Keratinocyte (primary cell): ENCODE measurements at regions not wholly inside any gene's neighbourhood (a gene's known extent, or its start where the extent isn't known, plus 50 kb on each side); places are given as distances from the start of the nearest gene placed in this dataset.

Source experiments
- DNase-seq: peaks from one replicate; pipeline ENCODE4 v3.0.0-alpha.2; 2011; ENCODE audit warnings: low read depth, missing footprints, low spot score
- FAIRE-seq: peaks from 2 replicates; lab custom pipeline; 2011; peaks lifted over from hg19 to GRCh38; lab: Jason Lieb, UNC
- H2AFZ ChIP-seq: 2 replicates; pipeline ENCODE4 v1.6.0; 2012; ENCODE audit warnings: low read length, control low read depth, inconsistent platforms; ENCODE audit not compliant: control insufficient read depth
- H3K27ac ChIP-seq: 2 replicates; pipeline ENCODE4 v1.5.1; 2011; ENCODE audit warnings: low read length; ENCODE audit not compliant: control insufficient read depth, insufficient read depth
- H3K27me3 ChIP-seq: 3 replicates; pipeline ENCODE4 v1.6.0; 2011; ENCODE audit warnings: low read length; ENCODE audit not compliant: control insufficient read depth, insufficient read depth; ENCODE audit errors: extremely low read depth
- H3K36me3 ChIP-seq, 2 experiments: 2 replicates in 1 of 2; 3 replicates in 1 of 2; pipeline ENCODE4 v1.5.1; 2011; ENCODE audit warnings: low read length in 2 of 2, mild to moderate bottlenecking in 1 of 2; ENCODE audit not compliant: control insufficient read depth in 2 of 2, insufficient read depth in 2 of 2; ENCODE audit errors: extremely low read depth in 1 of 2
- H3K4me1 ChIP-seq: 3 replicates; pipeline ENCODE4 v1.5.1; 2011; ENCODE audit warnings: low read length; ENCODE audit not compliant: control insufficient read depth, insufficient read depth; ENCODE audit errors: extremely low read depth
- H3K4me2 ChIP-seq: 3 replicates; pipeline ENCODE4 v1.6.0; 2011; ENCODE audit warnings: low read depth, low read length; ENCODE audit not compliant: control insufficient read depth, insufficient read depth; ENCODE audit errors: extremely low read depth
- H3K4me3 ChIP-seq, 3 experiments: fragments of 200-600 bp in 1 of 3; sonication (generic) in 1 of 3; 2 replicates in 2 of 3; 3 replicates in 1 of 3; pipeline ENCODE4 v1.5.1; 2011 to 2016; ENCODE audit warnings: low read length in 3 of 3, mild to moderate bottlenecking in 3 of 3, control low read depth in 2 of 3, inconsistent platforms in 1 of 3, low read depth in 1 of 3, mixed read lengths in 1 of 3, mixed run types in 1 of 3, moderate library complexity in 1 of 3; ENCODE audit not compliant: control insufficient read depth in 2 of 3, insufficient read depth in 2 of 3; ENCODE audit errors: extremely low read depth in 1 of 3
- H3K79me2 ChIP-seq: 2 replicates; pipeline ENCODE4 v1.6.0; 2012; ENCODE audit warnings: low read length; ENCODE audit not compliant: control insufficient read depth, insufficient read depth
- H3K9ac ChIP-seq: 3 replicates; pipeline ENCODE4 v1.6.0; 2011; ENCODE audit warnings: low read length; ENCODE audit not compliant: control insufficient read depth, insufficient read depth; ENCODE audit errors: extremely low read depth
- H3K9me1 ChIP-seq: 3 replicates; pipeline ENCODE4 v1.6.0; 2011; ENCODE audit warnings: low read length; ENCODE audit not compliant: control insufficient read depth, insufficient read depth; ENCODE audit errors: extremely low read depth
- H3K9me3 ChIP-seq: 2 replicates; pipeline ENCODE4 v1.5.1; 2012; ENCODE audit warnings: low read depth, low read length; ENCODE audit not compliant: control insufficient read depth
- H4K20me1 ChIP-seq: 3 replicates; pipeline ENCODE4 v1.6.0; 2011; ENCODE audit warnings: low read length; ENCODE audit not compliant: control insufficient read depth, insufficient read depth; ENCODE audit errors: extremely low read depth
- EZH2 ChIP-seq: IDR thresholded peaks from one replicate; pipeline ENCODE4 v1.6.1; 2012; ENCODE audit warnings: inconsistent platforms, mild to moderate bottlenecking, low read length, moderate library complexity
- dilution Hi-C: fragments of 300-500 bp; cut with MboI; formaldehyde crosslinking; loops from one replicate; pipeline ENCODE4 v1.7.0; 2020; ENCODE audit warnings: low sequenced_read_pairs; ENCODE audit not compliant: extremely low pct_ligation_motif_present
- TF ChIP-seq, protein P1 (sequence below), 3 experiments: IDR thresholded peaks in 1 of 3; conservative IDR thresholded peaks in 1 of 3; optimal IDR thresholded peaks in 1 of 3; 2 replicates in 2 of 3; 3 replicates in 1 of 3; pipeline versions ENCODE3 to v1.5.1; 2011; ENCODE audit warnings: low read length in 3 of 3, mild to moderate bottlenecking in 3 of 3, moderate library complexity in 2 of 3, control low read depth in 1 of 3, inconsistent platforms in 1 of 3; ENCODE audit not compliant: insufficient read depth in 2 of 3; ENCODE audit errors: extremely low read depth in 1 of 3

- no peak overlapping the region for H2AFZ ChIP-seq
- H3K9ac ChIP-seq, result no peak overlapping the region
- H3K36me3 ChIP-seq, result no peaks in the 10 kb centered on the region
- no peaks in the 10 kb centered on the region for H3K27me3 ChIP-seq
- dilution Hi-C loops, result no loop called here
- FAIRE-seq, result no peak
- H3K4me3 ChIP-seq, result no peak overlapping the region
- TF ChIP-seq, protein P1, sequence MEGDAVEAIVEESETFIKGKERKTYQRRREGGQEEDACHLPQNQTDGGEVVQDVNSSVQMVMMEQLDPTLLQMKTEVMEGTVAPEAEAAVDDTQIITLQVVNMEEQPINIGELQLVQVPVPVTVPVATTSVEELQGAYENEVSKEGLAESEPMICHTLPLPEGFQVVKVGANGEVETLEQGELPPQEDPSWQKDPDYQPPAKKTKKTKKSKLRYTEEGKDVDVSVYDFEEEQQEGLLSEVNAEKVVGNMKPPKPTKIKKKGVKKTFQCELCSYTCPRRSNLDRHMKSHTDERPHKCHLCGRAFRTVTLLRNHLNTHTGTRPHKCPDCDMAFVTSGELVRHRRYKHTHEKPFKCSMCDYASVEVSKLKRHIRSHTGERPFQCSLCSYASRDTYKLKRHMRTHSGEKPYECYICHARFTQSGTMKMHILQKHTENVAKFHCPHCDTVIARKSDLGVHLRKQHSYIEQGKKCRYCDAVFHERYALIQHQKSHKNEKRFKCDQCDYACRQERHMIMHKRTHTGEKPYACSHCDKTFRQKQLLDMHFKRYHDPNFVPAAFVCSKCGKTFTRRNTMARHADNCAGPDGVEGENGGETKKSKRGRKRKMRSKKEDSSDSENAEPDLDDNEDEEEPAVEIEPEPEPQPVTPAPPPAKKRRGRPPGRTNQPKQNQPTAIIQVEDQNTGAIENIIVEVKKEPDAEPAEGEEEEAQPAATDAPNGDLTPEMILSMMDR (optimal IDR thresholded peaks at IDR 0.05 in 1 of 3, IDR thresholded peaks at IDR 0.05 in 1 of 3, conservative IDR thresholded peaks at IDR 0.05 in 1 of 3; ENCODE audit: extremely low read depth in 1 of 3, insufficient read depth in 2 of 3, low read length in 3 of 3), result no peak
- TF ChIP-seq EZH2, result no peak
- H3K27ac ChIP-seq, result no peak overlapping the region
- no peaks in the 10 kb centered on the region for H3K79me2 ChIP-seq
- no peak for DNase-seq
- no peaks in the 10 kb centered on the region for H3K4me1 ChIP-seq
- H4K20me1 ChIP-seq, result no peaks in the 10 kb centered on the region
- no peaks in the 10 kb centered on the region for H3K9me3 ChIP-seq
- no peak overlapping the region for H3K4me2 ChIP-seq
- H3K9me1 ChIP-seq, result no peaks in the 10 kb centered on the region
These were observed 235.1 kb downstream of the MEF2C start for GRCh38 chr5:88647901-88648300.

- no peaks in the 10 kb centered on the region for H3K9me1 ChIP-seq
- FAIRE-seq (no peak), DNase-seq (no peak)
- no peaks in the 10 kb centered on the region for H3K79me2 ChIP-seq
- no peak overlapping the region for H2AFZ ChIP-seq
- dilution Hi-C loops, result no loop called here
- TF ChIP-seq EZH2, result no peak
- TF ChIP-seq, protein P1 (optimal IDR thresholded peaks at IDR 0.05 in 1 of 3, IDR thresholded peaks at IDR 0.05 in 1 of 3, conservative IDR thresholded peaks at IDR 0.05 in 1 of 3; ENCODE audit: extremely low read depth in 1 of 3, insufficient read depth in 2 of 3, low read length in 3 of 3), result no peak
- H3K27me3 ChIP-seq, result no peaks in the 10 kb centered on the region
- no peak overlapping the region for H3K4me3 ChIP-seq
- no peak overlapping the region for H3K9ac ChIP-seq
- H3K4me1 ChIP-seq, result no peaks in the 10 kb centered on the region
- H3K36me3 ChIP-seq, result no peaks in the 10 kb centered on the region
- H3K9me3 ChIP-seq, result no peaks in the 10 kb centered on the region
- no peak overlapping the region for H3K4me2 ChIP-seq
- H4K20me1 ChIP-seq, result no peaks in the 10 kb centered on the region
- H3K27ac ChIP-seq, result no peak overlapping the region
These were observed 236.1 kb downstream of the MEF2C start for GRCh38 chr5:88646866-88647265.
